Memory B cell (primary cell): ENCODE measurements at regions not wholly inside any gene's neighbourhood (a gene's known extent, or its start where the extent isn't known, plus 50 kb on each side); places are given as distances from the start of the nearest gene placed in this dataset.

ENCODE experiments used
- ATAC-seq: fragments of 150-1000 bp; cut with Tn5 transposase; 2 replicates; pipeline ENCODE4 v1.10.0; 2021; ENCODE audit warnings: low read depth, mild to moderate bottlenecking, moderate library complexity
- DNase-seq, 2 donors: peaks; one replicate each; pipeline ENCODE4 v3.0.0; 2022; ENCODE audit warnings: low spot score in 2 of 2
- H3K27ac Mint-ChIP-seq: one replicate; pipeline ENCODE4 v1.8.0; 2022; ENCODE audit warnings: mild to moderate bottlenecking, moderate library complexity, mixed read lengths
- H3K27me3 Mint-ChIP-seq: one replicate; pipeline ENCODE4 v1.8.0; 2022; ENCODE audit warnings: mixed read lengths
- H3K36me3 Mint-ChIP-seq: one replicate; pipeline ENCODE4 v1.8.0; 2022; ENCODE audit warnings: mild to moderate bottlenecking, mixed read lengths
- H3K4me1 Mint-ChIP-seq: one replicate; pipeline ENCODE4 v1.8.0; 2022; ENCODE audit warnings: mixed read lengths
- H3K4me3 Mint-ChIP-seq: one replicate; pipeline ENCODE4 v1.8.0; 2022; ENCODE audit warnings: mild to moderate bottlenecking, moderate library complexity, mixed read lengths
- H3K9me3 Mint-ChIP-seq: one replicate; pipeline ENCODE4 v1.8.0; 2022; ENCODE audit warnings: mixed read lengths

DNA sequence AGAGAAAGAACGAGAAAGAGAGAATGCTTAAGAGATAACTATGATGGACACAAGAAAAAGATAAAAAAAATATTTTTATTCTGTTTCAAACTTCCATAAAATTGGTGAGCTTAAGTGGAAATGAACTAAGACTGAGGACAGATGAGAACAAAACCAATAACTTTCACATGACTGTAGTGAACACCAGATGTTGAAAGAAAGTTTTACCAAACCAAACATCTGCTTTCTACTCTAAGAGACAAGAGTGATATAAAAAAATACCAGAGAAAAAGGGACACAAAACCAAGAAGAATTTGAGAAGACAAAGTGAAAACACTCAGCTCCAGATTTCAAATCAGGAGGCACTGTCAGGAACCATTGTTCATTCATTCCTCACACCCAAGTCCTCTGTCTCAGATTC lies 147.9 kb downstream of the IMPG2 start:
- Mint-ChIP-seq H3K36me3 (no peaks in the 10 kb centered on the region), H3K27me3 (peaks cover 9% of the 10 kb centered on the region), H3K27ac (no peak overlapping the region), H3K4me1 (no peaks in the 10 kb centered on the region), H3K9me3 (peaks cover 5% of the 10 kb centered on the region), H3K4me3 (no peak overlapping the region)
- DNase-seq (no peak), ATAC-seq (no peak)

DNA sequence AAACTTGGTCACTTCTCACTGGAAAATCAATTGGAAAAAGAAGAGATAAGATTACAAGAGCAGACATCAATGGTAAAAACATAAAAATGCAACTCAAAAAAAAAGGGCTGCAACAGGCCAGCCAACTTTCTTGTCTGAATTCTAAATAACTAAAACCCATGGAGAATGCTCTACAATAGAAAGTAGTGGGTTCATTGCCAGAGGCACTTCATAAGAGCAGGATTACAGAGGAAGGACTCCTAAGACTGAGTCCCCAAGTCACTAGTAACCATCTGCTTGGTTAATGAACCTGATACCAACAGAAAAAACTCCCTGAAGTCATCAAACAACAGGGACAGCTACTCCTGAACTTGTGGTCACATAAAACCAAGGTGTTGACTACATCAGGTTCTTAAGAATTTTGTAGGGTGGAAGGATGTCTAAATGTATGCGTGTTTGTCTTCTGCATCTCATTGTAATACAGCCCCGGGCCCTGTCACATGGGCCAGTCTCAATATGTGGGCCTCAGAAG lies 148.6 kb downstream of the IMPG2 start:
- DNase-seq, result no peak
- no peaks in the 10 kb centered on the region for H3K4me1 Mint-ChIP-seq
- H3K36me3 Mint-ChIP-seq, result no peaks in the 10 kb centered on the region
- H3K27me3 Mint-ChIP-seq, result peaks cover 11% of the 10 kb centered on the region
- no peak overlapping the region for H3K27ac Mint-ChIP-seq
- no peak for ATAC-seq
- peaks cover 5% of the 10 kb centered on the region for H3K9me3 Mint-ChIP-seq
- H3K4me3 Mint-ChIP-seq, result no peak overlapping the region

DNA sequence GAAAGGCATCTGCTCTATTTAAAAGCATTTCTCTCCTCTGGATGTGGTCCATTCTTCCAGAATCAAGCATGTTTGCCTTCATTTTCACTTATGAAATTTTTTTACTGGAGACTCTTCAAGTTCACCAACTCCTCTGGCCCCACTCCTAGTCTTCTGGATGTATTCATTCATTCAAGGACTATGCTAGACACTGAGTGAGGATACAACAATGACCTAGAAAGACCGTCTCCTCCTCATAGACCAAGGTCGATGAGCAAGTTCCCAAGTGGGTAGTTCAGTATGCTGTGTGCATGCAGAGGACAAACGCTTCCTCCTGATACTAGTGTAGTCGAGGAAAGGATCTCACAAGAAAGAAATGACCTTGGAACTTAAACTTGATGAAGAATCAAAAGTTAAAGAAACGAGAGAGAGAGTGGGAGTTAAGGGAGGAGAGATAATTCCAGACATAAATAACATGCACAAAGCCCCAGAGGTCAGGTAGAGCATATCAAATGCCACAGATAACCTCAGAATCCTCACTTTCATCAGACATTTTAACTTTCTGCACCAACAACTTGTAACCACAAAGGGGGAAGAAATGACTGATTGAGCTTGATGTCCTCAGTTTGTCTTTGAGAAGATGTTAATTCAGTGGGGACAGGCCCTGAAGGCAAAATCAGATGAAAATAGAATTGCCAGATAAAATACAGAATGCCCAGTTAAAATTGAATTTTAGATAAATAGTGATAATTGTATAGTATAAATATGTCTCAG lies 149.4 kb downstream of the IMPG2 start:
- Mint-ChIP-seq H3K4me3 (no peak overlapping the region), H3K36me3 (no peaks in the 10 kb centered on the region), H3K27me3 (peaks cover 14% of the 10 kb centered on the region), H3K27ac (no peak overlapping the region), H3K9me3 (peaks cover 5% of the 10 kb centered on the region), H3K4me1 (no peaks in the 10 kb centered on the region)
- DNase-seq (no peak), ATAC-seq (no peak)

DNA sequence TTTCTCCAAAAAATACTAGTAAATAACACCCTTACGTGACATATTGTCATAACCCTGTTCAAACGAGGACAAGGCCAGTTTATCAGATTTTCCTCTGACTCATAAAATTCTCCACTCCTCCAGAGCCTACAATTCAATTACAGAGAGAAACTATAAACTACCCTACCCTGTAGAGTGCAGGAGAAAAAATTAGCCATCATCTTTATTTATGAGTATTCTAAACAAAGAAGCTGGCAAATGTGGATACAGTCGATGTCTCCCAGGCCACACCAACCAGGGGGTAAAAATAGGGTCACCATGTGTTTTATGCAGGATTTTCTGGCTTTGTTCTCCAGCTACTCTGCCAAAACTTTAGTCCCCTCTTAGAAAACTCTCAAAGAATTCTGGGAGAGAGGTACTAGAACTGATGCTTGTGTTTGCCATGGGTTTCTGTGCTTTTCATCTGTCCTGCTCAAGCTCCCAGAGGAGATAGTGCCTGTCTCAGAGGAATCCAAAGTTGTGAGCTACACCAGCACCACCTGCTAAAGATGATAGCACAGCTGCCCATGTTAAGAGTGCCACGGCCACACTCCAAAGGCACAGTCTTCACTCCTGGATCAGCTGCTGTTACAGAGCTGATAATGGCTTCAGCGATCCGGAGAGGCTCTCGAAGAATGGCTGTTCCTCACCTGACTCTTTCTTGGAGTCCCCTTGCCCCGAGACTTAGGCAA lies 150.2 kb downstream of the IMPG2 start:
- Mint-ChIP-seq H3K4me1 (no peaks in the 10 kb centered on the region), H3K27ac (no peak overlapping the region), H3K4me3 (no peak overlapping the region), H3K27me3 (peaks cover 14% of the 10 kb centered on the region), H3K36me3 (no peaks in the 10 kb centered on the region), H3K9me3 (peaks cover 5% of the 10 kb centered on the region)
- no peak for ATAC-seq
- DNase-seq, result no peak

DNA sequence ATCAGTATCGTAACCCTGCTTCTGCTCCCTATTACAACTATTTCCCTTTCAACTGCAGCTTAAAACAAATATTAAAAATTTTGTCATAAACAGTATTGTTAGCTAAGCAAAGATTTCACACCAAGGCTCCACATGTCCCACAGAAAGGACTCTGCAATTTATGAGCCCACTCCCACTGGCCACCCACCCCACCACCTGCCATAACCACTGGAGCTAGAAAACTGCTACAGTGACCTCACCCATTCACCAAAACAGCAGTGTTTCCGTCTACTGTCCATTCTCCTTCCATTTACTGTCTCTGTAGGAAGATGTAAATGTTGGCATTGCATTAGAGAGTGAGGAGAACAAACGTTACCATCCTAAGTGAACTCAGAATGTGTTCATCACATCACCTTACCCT lies 150.9 kb downstream of the IMPG2 start:
- no peaks in the 10 kb centered on the region for H3K36me3 Mint-ChIP-seq
- DNase-seq, result no peak
- no peak for ATAC-seq
- no peaks in the 10 kb centered on the region for H3K4me1 Mint-ChIP-seq
- no peak overlapping the region for H3K4me3 Mint-ChIP-seq
- peaks cover 3% of the 10 kb centered on the region for H3K9me3 Mint-ChIP-seq
- no peak overlapping the region for H3K27ac Mint-ChIP-seq
- peaks cover 14% of the 10 kb centered on the region for H3K27me3 Mint-ChIP-seq

DNA sequence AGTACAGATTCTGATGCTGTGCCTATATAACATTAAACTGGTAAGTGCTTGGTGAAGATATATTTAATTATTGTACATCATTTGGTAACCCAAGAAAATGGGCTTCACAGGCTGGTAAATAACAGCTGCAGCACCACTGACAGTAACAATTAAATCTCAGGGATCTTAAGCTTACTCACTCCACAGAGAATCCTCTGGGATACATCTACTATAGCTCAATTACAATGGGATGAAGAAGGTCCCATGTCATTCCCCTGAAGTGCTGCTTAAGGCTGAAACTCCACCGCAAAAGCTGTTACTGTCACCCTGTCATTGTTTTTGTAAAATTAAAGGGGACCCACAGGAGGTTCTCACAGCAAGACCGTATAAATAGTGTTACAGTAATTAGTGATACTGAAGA lies 153.0 kb downstream of the IMPG2 start:
- H3K9me3 Mint-ChIP-seq, result peaks cover 1% of the 10 kb centered on the region
- H3K27me3 Mint-ChIP-seq, result peaks cover 19% of the 10 kb centered on the region
- DNase-seq (no peak), ATAC-seq (no peak)
- H3K27ac Mint-ChIP-seq, result no peak overlapping the region
- H3K4me3 Mint-ChIP-seq, result no peak overlapping the region
- no peaks in the 10 kb centered on the region for H3K4me1 Mint-ChIP-seq
- no peaks in the 10 kb centered on the region for H3K36me3 Mint-ChIP-seq

DNA sequence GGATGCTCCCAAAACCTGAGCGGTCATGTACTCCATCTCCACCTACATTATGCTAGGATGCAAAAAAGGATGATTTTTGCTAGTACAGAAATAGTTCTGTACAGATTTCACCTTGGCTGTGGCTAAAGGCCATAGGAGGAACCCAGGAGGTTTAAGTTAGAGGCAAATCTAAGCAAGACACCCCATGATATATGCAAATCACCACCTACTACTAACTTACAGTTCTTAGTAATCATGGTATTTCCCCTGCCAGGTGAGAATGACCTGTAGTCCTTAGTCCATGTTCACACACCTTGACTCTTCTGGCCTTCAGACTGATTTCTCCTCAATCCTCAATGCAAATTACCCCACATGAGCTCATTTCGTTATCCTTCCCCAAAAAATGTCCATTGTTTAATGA lies 154.2 kb downstream of the IMPG2 start:
- Mint-ChIP-seq H3K4me3 (no peak overlapping the region), H3K9me3 (no peaks in the 10 kb centered on the region), H3K27me3 (peaks cover 19% of the 10 kb centered on the region), H3K27ac (no peak overlapping the region), H3K36me3 (no peaks in the 10 kb centered on the region), H3K4me1 (no peaks in the 10 kb centered on the region)
- no peak for DNase-seq
- ATAC-seq, result no peak

DNA sequence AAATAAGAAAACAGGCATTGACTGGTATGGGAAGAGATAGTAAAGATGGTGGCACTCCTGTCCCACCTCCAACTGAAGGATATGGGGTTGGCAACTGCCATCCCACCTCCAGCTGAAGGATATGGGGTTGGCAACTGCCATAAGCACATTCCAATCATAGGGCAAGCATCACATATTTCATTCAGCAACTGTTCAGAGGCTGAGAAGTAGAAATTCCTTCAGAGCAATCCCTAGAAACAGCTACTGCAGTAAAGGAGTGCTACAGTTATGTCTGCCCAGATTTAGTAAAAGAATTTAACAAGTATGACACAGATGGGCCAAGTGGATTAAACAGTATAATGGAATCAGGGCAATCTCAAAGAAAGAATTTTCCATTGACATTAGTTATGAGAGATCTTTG lies 156.8 kb downstream of the IMPG2 start:
- Mint-ChIP-seq H3K4me3 (no peak overlapping the region), H3K27me3 (peaks cover 12% of the 10 kb centered on the region), H3K4me1 (no peaks in the 10 kb centered on the region), H3K9me3 (no peaks in the 10 kb centered on the region), H3K36me3 (no peaks in the 10 kb centered on the region), H3K27ac (no peak overlapping the region)
- ATAC-seq, result no peak
- DNase-seq, result no peak

DNA sequence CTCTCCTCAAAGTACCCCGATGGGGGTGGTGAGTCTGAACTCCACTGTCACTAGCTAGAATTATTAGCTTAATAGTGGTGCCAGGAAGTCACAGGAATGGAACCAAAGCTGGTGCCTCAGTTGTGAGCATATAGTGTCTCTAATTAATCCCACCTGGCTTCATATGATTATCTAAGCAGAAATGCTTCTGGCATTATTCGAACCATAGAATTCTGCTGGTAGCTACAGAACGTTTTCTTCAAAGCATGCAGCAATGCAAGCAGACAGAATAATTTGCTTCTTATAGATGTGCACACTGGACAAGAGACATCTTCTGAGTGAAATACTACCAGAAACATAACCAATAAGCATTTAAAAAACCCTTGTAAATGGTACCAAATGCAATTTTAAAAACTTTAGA lies 160.9 kb downstream of the IMPG2 start:
- H3K27me3 Mint-ChIP-seq, result peaks cover 10% of the 10 kb centered on the region
- ATAC-seq (no peak), DNase-seq (no peak)
- H3K4me1 Mint-ChIP-seq, result no peaks in the 10 kb centered on the region
- H3K27ac Mint-ChIP-seq, result no peak overlapping the region
- H3K36me3 Mint-ChIP-seq, result no peaks in the 10 kb centered on the region
- no peak overlapping the region for H3K4me3 Mint-ChIP-seq
- no peaks in the 10 kb centered on the region for H3K9me3 Mint-ChIP-seq

DNA sequence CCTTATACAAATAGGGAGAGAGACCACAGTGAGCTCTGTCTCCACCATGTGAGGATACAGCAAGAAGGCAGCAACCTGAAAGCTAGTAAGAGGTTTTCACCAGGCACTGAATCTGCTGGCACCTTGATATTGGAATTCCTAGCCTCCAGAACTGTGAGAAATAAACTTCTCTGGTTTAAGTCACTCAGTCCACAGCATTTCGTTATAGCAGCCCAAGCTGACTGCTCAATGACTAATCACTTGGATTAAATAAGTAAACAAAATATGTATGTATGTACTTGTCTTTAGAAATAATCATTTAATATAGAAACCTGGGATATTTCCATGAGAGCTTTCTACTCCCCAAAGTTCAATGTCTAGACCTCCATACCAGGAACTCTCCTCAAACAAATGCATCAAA lies 162.0 kb downstream of the IMPG2 start:
- no peaks in the 10 kb centered on the region for H3K9me3 Mint-ChIP-seq
- ATAC-seq (no peak), DNase-seq (no peak)
- no peaks in the 10 kb centered on the region for H3K36me3 Mint-ChIP-seq
- peaks cover 11% of the 10 kb centered on the region for H3K27me3 Mint-ChIP-seq
- no peak overlapping the region for H3K4me3 Mint-ChIP-seq
- H3K27ac Mint-ChIP-seq, result no peak overlapping the region
- no peaks in the 10 kb centered on the region for H3K4me1 Mint-ChIP-seq

DNA sequence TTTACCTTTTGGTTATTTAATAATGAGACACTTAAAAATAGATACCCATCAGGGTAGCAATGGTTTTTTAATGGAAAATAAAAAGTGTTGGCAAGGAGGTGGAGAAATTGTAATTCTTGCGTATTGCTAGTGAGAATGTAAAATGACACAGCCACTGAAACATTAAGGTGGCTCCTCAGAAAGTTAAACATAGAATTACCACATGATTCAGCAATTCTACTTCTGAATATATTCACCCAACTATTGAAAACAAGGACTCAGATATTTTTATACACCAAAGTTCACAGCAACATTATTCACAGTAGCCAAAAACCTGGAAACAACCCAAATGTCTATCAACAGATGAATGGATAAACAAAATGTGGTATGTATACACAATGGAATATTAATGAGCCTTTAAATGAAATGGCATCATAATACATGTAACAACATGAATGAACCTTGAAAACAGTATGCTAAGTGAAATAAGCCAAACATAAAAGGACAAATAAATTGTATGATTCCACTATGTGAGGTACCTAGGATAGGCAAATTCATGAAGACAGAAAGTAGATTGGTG lies 163.5 kb downstream of the IMPG2 start:
- DNase-seq (no peak), ATAC-seq (no peak)
- H3K27ac Mint-ChIP-seq, result no peak overlapping the region
- no peaks in the 10 kb centered on the region for H3K36me3 Mint-ChIP-seq
- no peak overlapping the region for H3K4me3 Mint-ChIP-seq
- H3K4me1 Mint-ChIP-seq, result no peaks in the 10 kb centered on the region
- H3K9me3 Mint-ChIP-seq, result no peaks in the 10 kb centered on the region
- peaks cover 10% of the 10 kb centered on the region for H3K27me3 Mint-ChIP-seq

DNA sequence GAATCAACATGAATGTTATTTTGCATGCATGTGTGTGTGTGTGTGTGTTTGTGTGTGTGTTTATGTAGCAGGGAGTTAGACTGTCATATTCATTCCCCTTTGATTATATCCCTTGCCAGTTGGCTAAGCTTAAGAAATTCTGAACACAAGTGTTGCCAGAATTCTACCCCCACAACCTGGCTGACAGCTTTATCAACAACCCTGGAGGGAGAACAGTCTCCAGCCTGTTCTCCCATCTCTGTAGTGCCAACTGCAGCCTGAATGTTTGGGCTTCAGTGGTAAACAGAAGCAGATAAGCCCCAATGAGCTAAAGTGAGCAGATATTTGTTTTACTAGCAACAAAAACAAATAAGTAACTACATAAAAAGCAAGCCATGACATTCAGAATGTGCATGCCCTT lies 162.6 kb upstream of the ABI3BP start:
- Mint-ChIP-seq H3K9me3 (no peaks in the 10 kb centered on the region), H3K4me1 (no peaks in the 10 kb centered on the region), H3K36me3 (no peaks in the 10 kb centered on the region), H3K27ac (no peak overlapping the region), H3K4me3 (no peak overlapping the region), H3K27me3 (peaks cover 10% of the 10 kb centered on the region)
- DNase-seq (no peak), ATAC-seq (no peak)

DNA sequence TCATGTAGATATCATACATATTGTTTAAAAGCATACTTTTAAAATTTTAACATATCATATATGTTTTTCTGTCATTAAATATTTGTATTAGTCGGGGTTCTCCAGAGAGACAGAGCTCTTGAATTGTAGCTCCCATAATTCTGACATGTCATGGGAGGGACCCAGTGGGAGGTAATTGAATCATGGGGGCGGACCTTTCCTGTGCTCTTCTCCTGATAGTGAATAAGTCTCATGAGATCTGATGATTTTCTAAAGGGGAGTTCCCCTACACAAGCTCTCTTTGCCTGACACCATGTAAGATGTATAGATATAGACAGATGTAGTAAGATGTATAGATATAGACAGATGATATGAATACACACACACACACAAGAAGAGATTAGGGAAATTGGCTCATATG lies 161.2 kb upstream of the ABI3BP start:
- Mint-ChIP-seq H3K36me3 (no peaks in the 10 kb centered on the region), H3K4me3 (no peak overlapping the region), H3K4me1 (no peaks in the 10 kb centered on the region), H3K27ac (no peak overlapping the region), H3K9me3 (no peaks in the 10 kb centered on the region), H3K27me3 (peaks cover 10% of the 10 kb centered on the region)
- DNase-seq (no peak), ATAC-seq (no peak)

DNA sequence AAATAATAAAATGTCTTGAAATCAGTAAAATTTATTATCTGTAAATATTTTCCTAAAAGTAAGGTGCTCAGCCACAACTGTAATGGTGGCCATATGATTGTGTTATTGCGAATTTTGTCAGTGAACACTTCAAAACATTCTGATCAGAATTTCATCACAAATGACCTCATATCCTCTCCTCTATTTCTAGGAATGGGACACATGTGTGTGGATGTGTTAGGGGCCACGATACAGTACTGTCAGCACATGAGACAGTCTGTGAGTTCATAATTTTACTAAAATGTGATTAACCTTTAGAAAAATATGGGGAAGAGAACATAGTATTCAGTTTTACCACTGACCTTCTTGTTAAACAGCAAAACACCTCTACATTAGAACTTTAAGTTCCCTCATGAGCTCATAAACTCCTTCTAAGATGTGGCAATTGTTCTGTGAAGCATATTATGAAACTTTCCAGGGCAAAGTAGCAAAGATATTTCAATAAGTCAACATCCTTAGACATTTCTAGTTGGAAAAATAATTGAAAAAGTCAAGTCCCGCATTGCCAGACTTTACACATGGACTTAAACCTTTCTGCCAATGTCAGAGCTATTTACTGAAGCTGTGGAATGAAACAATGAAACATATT lies 158.2 kb upstream of the ABI3BP start:
- no peak for DNase-seq
- H3K27me3 Mint-ChIP-seq, result peaks cover 14% of the 10 kb centered on the region
- H3K27ac Mint-ChIP-seq, result no peak overlapping the region
- no peak overlapping the region for H3K4me3 Mint-ChIP-seq
- H3K4me1 Mint-ChIP-seq, result no peaks in the 10 kb centered on the region
- peaks cover 1% of the 10 kb centered on the region for H3K9me3 Mint-ChIP-seq
- no peak for ATAC-seq
- H3K36me3 Mint-ChIP-seq, result no peaks in the 10 kb centered on the region
